ENCODE measurements at regions not wholly inside any gene's neighbourhood (a gene's known extent, or its start where the extent isn't known, plus 50 kb on each side); places are given as distances from the start of the nearest gene placed in this dataset.

- DNase-seq, result no peak
These were observed 393.0 kb downstream of the HAPSTR1 start for GRCh38 chr16:9484426-9484825.

GRCh38 chr16:9484881-9485280 lies 393.4 kb downstream of the HAPSTR1 start:
- no peak for DNase-seq

GRCh38 chr16:9489835-9490467 lies 398.5 kb downstream of the HAPSTR1 start:
- no peak for DNase-seq

GRCh38 chr16:9495824-9496223 lies 404.4 kb downstream of the HAPSTR1 start:
- DNase-seq, result no peak

- DNase-seq, result no peak
These were observed 406.3 kb downstream of the HAPSTR1 start for GRCh38 chr16:9497750-9498149.

GRCh38 chr16:9499941-9500593 lies 408.6 kb downstream of the HAPSTR1 start:
- DNase-seq, result no peak

- no peak for DNase-seq
These were observed 409.4 kb downstream of the HAPSTR1 start for GRCh38 chr16:9500872-9501271.

GRCh38 chr16:9503251-9503984 lies 412.0 kb downstream of the HAPSTR1 start:
- no peak for DNase-seq

GRCh38 chr16:9508328-9508936 lies 417.0 kb downstream of the HAPSTR1 start:
- no peak for DNase-seq

- no peak for DNase-seq
These were observed 418.2 kb downstream of the HAPSTR1 start for GRCh38 chr16:9509663-9510062.

- DNase-seq, result no peak
These were observed 419.9 kb downstream of the HAPSTR1 start for GRCh38 chr16:9511389-9511788.

- DNase-seq, result no peak
These were observed 425.0 kb downstream of the HAPSTR1 start for GRCh38 chr16:9516444-9516843.

- DNase-seq, result no peak
These were observed 426.6 kb downstream of the HAPSTR1 start for GRCh38 chr16:9518051-9518450.

- DNase-seq, result no peak
These were observed 427.1 kb downstream of the HAPSTR1 start for GRCh38 chr16:9518581-9518980.

- no peak for DNase-seq
These were observed 430.4 kb downstream of the HAPSTR1 start for GRCh38 chr16:9521749-9522370.

- DNase-seq, result no peak
These were observed 431.2 kb downstream of the HAPSTR1 start for GRCh38 chr16:9522614-9523013.

- no peak for DNase-seq
These were observed 432.6 kb downstream of the HAPSTR1 start for GRCh38 chr16:9523994-9524393.

GRCh38 chr16:9525037-9525436 lies 433.6 kb downstream of the HAPSTR1 start:
- DNase-seq, result no peak

- DNase-seq, result no peak
These were observed 435.3 kb downstream of the HAPSTR1 start for GRCh38 chr16:9526791-9527190.

GRCh38 chr16:9527976-9528375 lies 436.5 kb downstream of the HAPSTR1 start:
- DNase-seq, result no peak

- no peak for DNase-seq
These were observed 437.2 kb downstream of the HAPSTR1 start for GRCh38 chr16:9528511-9529079.

GRCh38 chr16:9533042-9533441 lies 441.6 kb downstream of the HAPSTR1 start:
- no peak for DNase-seq

- no peak for DNase-seq
These were observed 443.3 kb downstream of the HAPSTR1 start for GRCh38 chr16:9534759-9535158.
